Brain microvascular endothelial cell (primary cell): ENCODE measurements at regions not wholly inside any gene's neighbourhood (a gene's known extent, or its start where the extent isn't known, plus 50 kb on each side); places are given as distances from the start of the nearest gene placed in this dataset.

Source experiments
- DNase-seq: peaks from one replicate; pipeline ENCODE4 v3.0.0-alpha.2; 2020
- H3K27ac ChIP-seq: fragments of 250-450 bp; sonication (Bioruptor Pico); 2 replicates; pipeline ENCODE4 v1.5.1; 2020; ENCODE audit warnings: mild to moderate bottlenecking, moderate library complexity
- H3K27me3 ChIP-seq: fragments of 250-450 bp; sonication (Bioruptor Pico); replicated peaks from 2 replicates; pipeline ENCODE4 v1.5.1; 2020; ENCODE audit warnings: mild to moderate bottlenecking
- H3K36me3 ChIP-seq: fragments of 250-450 bp; sonication (Bioruptor Pico); replicated peaks from 2 replicates; pipeline ENCODE4 v1.5.1; 2020; ENCODE audit warnings: mild to moderate bottlenecking
- H3K4me3 ChIP-seq: 2 replicates; pipeline ENCODE4 v1.5.1; 2011; ENCODE audit warnings: low read depth, mild to moderate bottlenecking, control low read depth, low read length, moderate library complexity
- in situ Hi-C: cut with HindIII; loops from 2 replicates; pipeline ENCODE4 v1.10.0; 2017; ENCODE audit warnings: low sequenced_read_pairs, low pct_ligation_motif_present
- TF ChIP-seq, protein P1 (sequence below): IDR thresholded peaks from 2 replicates; pipeline ENCODE4 v1.5.1; 2011; ENCODE audit warnings: low read depth, mild to moderate bottlenecking, moderate library complexity, low read length, control low read depth, inconsistent platforms; ENCODE audit errors: missing control alignments

DNA sequence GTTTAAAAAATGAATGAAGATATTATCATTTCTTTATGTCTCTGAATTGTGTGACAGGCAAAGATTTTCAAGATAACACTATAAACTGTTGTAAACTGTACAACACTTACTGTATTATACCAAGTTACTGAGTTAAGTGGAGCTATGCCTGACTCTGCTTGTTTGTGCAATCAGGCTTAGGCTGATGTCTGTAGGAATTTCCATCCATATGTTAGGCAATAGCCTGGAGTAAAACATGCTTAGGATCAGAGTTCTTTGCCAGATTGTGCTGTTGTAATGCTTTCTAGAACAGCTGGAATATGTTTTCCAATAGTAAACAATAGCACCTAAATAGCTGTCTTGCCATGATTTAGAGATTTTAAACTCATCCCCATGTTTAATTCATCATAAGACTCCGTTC lies 1496.7 kb downstream of the CDH11 start:
- TF ChIP-seq, protein P1, sequence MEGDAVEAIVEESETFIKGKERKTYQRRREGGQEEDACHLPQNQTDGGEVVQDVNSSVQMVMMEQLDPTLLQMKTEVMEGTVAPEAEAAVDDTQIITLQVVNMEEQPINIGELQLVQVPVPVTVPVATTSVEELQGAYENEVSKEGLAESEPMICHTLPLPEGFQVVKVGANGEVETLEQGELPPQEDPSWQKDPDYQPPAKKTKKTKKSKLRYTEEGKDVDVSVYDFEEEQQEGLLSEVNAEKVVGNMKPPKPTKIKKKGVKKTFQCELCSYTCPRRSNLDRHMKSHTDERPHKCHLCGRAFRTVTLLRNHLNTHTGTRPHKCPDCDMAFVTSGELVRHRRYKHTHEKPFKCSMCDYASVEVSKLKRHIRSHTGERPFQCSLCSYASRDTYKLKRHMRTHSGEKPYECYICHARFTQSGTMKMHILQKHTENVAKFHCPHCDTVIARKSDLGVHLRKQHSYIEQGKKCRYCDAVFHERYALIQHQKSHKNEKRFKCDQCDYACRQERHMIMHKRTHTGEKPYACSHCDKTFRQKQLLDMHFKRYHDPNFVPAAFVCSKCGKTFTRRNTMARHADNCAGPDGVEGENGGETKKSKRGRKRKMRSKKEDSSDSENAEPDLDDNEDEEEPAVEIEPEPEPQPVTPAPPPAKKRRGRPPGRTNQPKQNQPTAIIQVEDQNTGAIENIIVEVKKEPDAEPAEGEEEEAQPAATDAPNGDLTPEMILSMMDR, result no peak
- in situ Hi-C loops, result no loop called here
- Histone ChIP-seq H3K36me3 (no peaks in the 10 kb centered on the region), H3K27me3 (no peaks in the 10 kb centered on the region), H3K27ac (no peak overlapping the region), H3K4me3 (no peak overlapping the region)
- no peak for DNase-seq

DNA sequence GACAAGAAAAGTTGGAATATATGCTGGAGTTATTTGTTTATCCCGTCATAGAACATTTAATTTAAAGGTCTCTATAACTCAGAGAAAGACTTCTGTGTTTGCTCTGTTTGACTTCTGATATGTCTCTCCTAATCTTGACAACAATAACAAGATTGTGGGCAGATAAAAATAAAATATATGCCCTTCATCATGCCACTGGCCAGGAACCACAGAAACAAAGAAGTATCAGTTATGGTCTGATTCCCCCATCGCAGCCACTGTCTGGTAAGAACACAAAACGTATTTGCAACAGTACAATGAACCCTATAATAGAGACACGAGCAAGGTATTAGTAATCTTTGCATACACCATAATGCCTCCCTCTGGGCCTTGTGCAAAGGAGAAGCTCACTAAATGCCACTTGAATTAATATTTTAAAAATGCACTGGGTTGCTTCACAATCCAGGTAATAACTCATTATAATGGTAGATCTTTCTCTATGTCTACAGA lies 1498.3 kb downstream of the CDH11 start:
- no peak for DNase-seq

DNA sequence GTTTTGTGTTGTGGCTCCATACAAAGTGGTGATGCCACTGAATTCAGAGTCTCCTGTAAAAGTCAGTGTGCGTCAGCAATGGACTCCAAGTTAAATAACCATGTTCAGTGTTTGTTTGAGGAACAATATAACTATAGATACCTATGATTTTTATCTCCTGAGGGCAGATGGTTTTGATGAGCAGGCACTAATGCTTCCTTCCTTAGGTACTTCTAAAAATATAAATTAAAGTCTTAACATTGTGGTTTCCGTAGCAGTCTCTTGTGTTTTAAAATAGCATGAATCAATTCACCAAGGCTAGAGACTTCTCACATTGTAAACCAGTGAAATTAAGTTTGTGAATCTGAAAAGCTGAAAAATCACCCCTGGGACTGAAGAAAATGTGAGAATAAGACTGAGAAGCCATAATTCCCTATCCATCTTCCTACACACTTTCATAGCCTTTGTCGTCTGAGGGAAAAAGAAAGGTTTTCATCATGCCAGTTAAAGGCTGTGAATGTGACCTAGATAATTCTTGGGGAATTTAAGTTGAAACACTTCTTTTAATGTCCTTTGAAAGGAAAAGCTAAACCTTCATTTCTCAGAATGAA lies 1502.9 kb downstream of the CDH11 start:
- Histone ChIP-seq H3K27ac (no peak overlapping the region), H3K4me3 (no peak overlapping the region), H3K36me3 (no peaks in the 10 kb centered on the region), H3K27me3 (no peaks in the 10 kb centered on the region)
- DNase-seq, result no peak
- TF ChIP-seq, protein P1, result no peak
- in situ Hi-C loops, result no loop called here

More for the DNA sequence above, 1498.3 kb downstream of the CDH11 start:
- Histone ChIP-seq H3K36me3 (no peaks in the 10 kb centered on the region), H3K27ac (no peak overlapping the region), H3K4me3 (no peak overlapping the region), H3K27me3 (no peaks in the 10 kb centered on the region)
- TF ChIP-seq, protein P1, result no peak
- in situ Hi-C loops, result no loop called here

DNA sequence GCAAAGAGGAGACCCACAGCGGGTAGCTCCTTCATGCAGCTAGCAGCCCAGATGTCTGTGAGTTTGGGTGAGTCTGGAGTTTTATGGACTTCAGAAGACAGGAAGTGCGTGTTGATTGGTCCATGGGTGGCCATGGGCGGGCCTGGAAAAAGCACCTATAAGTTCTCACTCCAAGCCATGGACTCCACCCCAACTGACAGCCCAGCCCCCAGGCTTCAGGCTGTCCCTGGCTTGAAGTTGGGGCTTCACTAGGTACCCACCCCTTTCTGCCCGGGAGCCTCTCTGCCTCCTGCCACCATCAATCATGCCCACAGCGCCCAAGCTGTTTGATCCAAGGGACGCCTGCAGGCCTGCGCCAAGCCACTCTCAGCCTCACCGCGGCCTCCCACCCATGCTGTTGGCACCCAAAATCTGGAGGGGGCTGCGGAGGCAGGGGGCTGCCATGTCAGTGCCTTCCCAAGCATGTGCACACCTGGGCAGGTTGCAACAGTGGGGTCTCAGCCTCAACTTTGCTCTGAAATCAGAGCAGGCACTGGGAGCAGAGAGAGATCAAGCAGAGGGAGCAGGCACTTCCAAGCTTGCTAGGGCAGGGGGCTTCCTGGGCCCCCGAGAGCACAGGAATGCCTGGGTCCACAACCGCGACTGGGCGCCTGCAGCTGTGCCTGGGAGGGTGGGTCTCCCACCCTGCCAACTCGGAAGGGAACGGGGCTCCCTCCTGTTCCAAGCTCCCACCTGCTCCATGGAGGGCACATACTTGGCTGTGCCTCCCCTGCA lies 1503.7 kb downstream of the CDH11 start:
- Histone ChIP-seq H3K27ac (no peak overlapping the region), H3K27me3 (no peaks in the 10 kb centered on the region), H3K4me3 (peak overlapping the region; percentile 54), H3K36me3 (no peaks in the 10 kb centered on the region)
- DNase-seq, result no peak
- TF ChIP-seq, protein P1, result no peak
- in situ Hi-C loops, result no loop called here

GRCh38 chr16:63617047-63617989 lies 1504.5 kb downstream of the CDH11 start:
- peak; percentile 1 for DNase-seq
- Histone ChIP-seq H3K27me3 (no peaks in the 10 kb centered on the region), H3K36me3 (no peaks in the 10 kb centered on the region), H3K4me3 (peak overlapping the region; percentile 54), H3K27ac (no peak overlapping the region)
- TF ChIP-seq, protein P1, result no peak
- in situ Hi-C loops, result no loop called here
